ENCODE measurements at regions not wholly inside any gene's neighbourhood (a gene's known extent, or its start where the extent isn't known, plus 50 kb on each side); places are given as distances from the start of the nearest gene placed in this dataset.

- no peak for DNase-seq (ENCODE audit: low spot score)
These were observed 457.7 kb upstream of the SYT1 start for GRCh38 chr12:78406828-78407227.

DNA sequence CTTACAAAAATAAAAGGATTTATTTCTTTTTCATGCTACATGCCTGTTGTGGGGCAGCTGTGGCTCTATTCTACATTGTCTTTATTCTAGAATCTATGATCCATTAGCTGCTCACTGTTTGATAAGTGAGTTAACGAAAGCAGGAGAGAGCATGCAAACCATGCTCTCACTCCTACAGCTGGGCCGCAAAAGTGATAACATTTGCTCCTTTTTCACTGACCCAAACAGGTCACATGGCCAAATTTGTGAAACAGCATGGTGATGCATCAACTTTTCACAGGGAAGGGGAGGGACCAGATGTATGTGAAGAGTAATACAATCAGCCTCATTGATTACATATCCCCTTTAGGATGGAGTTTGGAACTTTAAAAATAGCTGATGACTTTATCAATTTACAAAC, 456.9 kb upstream of the SYT1 start:
- no peak for DNase-seq (ENCODE audit: low spot score)

- no peak for DNase-seq (ENCODE audit: low spot score)
These were observed 450.5 kb upstream of the SYT1 start for GRCh38 chr12:78414071-78414470.

- no peak for DNase-seq (ENCODE audit: low spot score)
These were observed 445.7 kb upstream of the SYT1 start for GRCh38 chr12:78418919-78419318.

- DNase-seq (ENCODE audit: low spot score): no peak
These were observed 445.1 kb upstream of the SYT1 start for GRCh38 chr12:78419513-78419912.

- DNase-seq (ENCODE audit: low spot score): peak; percentile 5
These were observed 443.6 kb upstream of the SYT1 start for GRCh38 chr12:78420991-78421390.

DNA sequence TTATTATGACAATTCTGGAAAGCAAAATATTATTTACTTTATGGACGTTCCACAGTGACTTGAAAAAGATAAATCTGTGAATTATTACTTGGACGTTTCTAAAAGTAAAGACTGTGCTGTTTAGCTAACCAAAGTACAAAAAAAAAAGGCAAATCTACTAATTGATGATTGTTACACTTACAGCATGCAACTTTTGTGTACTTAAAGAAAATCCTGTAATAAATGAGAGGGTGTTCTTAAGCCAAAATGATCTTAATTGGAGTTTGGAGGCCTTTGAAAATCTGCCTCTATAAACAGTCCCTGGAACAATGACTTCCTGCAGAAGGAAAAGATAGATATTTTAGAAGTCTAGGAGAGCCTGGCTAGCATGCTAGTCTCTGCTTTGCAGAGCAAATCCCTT, 434.0 kb upstream of the SYT1 start:
- no peak for DNase-seq (ENCODE audit: low spot score)

DNA sequence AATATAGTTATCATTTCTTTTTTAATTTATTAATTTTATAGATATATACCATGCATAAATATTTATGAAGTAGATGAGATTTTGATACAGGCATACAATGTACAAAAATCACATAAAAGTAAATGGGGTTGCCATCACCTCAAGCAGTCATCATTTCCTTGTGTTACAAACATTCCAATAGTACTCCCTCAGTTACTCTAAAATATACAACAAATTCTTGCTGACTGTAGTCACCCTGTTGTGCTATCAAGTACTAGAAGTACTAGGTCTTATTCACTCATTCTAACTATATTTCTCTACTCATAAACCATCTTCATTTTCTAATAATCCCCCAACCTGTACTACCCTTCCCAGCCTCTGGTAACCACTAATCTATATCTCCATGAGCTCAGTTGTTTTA, 432.6 kb upstream of the SYT1 start:
- DNase-seq (ENCODE audit: low spot score): no peak

GRCh38 chr12:78439666-78440065, 424.9 kb upstream of the SYT1 start:
- DNase-seq (ENCODE audit: low spot score): no peak

DNA sequence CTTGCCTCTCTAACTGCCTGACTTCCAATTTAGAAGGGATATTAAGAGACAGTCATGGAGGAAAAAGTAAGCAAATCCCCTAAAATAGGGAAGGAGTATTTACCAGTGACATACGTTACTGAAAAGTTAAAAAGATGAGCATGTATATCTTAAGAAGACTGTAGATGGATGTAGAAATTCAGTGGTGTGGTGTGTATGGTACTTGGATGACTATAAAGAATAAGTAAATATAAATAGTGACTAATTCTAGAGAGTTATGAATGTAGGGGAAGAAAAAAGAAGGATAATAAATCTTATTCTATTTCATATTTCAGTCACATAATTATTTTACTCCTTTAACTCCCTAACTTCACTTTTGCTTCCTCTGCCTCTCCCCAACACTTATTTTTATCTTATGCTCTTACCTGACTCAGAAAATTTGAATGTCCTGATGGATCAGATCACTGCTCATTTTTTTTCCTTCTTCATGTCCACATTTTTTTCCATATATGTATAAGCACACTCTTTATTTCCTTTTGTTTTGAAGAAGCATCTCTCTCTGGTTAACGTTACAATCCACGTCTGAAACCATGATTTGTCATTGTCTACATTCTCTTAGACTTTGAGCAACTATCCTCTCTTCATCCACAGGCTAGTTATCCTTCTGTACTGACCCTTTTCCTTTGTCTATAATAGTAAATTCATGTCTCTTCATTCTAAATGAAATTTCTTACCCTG, 422.7 kb upstream of the SYT1 start:
- DNase-seq (ENCODE audit: low spot score): no peak

GRCh38 chr12:78442454-78442801, 422.1 kb upstream of the SYT1 start:
- DNase-seq (ENCODE audit: low spot score): peak; percentile 21

- DNase-seq (ENCODE audit: low spot score): no peak
These were observed 418.0 kb upstream of the SYT1 start for GRCh38 chr12:78446555-78446954.

DNA sequence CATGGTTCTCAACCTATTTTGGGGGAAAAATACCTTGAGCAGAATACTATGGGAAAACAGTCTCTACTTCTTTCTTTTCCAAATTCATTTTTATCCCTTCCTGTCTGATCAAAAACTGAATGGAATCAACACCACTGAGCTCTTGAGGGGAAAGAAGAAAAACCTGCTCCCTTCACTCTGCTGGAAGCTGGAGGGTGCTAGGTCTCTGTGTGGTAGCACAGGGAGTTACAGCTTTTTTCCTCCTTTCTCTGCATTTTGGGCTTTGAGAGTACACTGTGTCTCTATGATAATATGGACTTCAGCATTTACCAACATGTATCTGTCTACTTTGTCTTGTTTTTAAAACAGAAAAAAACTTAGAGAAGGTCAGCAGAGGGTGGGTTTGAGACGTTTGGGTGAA, 417.2 kb upstream of the SYT1 start:
- DNase-seq (ENCODE audit: low spot score): no peak

DNA sequence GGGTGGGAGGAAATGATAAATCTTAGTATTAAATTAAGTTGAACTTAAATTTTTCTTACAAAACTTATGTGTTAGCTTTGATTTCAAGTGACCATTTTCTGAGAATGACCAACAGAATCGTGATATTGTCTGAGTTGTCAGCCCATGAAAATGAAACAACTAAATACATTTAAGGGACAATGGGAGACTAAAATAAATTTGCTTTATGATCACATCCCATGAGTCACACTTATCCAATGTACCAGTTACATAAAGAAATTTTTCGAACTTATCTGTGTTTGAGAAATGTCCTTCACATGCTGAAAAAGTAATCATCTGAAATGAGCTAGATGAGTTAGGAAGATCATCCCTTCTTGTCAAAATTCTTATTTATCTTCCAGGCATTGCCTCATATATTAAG, 415.9 kb upstream of the SYT1 start:
- DNase-seq (ENCODE audit: low spot score): no peak

- DNase-seq (ENCODE audit: low spot score): no peak
These were observed 408.6 kb upstream of the SYT1 start for GRCh38 chr12:78455991-78456390.

DNA sequence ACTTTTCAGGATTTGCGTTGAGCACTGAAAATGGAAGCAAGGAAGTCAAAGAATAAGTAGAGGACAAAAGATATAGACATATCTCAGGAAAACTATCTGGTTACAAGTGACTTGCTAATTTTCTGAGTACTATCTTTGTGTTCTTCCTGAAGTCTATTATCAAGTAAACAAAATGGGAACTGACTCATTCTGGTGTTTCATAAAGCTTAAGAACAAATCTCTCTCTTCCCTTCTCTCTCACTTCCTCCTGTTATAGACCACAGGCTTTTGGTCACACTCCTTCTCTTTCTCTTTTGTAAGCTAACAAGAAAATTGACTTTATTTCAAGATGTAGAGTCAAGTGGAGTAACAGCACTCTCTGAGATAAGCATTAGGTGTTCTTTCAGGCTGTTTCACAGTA, 406.6 kb upstream of the SYT1 start:
- no peak for DNase-seq (ENCODE audit: low spot score)

DNA sequence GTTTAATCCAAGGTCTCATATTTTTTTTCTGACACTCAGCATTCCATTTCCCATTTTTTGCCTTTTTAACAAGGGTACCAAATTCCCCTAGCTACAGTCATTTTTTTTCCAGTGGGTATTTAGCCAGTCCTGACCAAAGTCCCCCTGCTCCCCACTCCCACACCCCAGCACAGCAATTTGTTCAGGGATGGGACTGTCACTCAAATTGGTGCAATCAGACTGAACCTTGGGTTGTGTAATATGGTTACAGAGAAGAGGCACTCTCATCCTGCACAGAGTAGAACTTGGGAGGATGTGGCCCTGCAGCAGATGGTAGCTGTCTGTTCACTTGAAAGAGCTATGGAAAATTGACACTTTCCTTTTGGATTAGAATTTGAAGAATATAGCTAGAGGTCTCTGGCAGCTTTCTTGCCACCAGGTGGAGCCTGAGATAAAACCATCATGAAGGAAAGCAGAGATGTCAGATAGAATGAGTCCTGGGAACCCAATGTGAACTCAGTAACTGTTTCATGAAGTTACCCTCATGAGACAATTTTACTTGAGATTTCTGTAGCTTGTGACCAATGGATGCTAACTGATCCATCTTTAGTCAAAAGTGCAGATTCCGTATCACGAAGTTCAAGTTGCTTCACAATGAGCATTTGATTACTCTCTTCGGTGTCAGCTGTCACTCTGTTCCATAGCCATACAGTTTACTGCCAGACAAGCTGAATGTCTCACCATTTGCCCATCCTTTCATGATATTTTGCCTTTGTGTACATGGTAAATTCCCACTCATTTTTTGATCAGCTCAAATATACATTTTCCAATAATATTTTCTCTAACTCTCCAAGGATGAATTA, 394.0 kb upstream of the SYT1 start:
- DNase-seq (ENCODE audit: low spot score): peak; percentile 25

GRCh38 chr12:78473136-78473535, 391.4 kb upstream of the SYT1 start:
- DNase-seq (ENCODE audit: low spot score): no peak

DNA sequence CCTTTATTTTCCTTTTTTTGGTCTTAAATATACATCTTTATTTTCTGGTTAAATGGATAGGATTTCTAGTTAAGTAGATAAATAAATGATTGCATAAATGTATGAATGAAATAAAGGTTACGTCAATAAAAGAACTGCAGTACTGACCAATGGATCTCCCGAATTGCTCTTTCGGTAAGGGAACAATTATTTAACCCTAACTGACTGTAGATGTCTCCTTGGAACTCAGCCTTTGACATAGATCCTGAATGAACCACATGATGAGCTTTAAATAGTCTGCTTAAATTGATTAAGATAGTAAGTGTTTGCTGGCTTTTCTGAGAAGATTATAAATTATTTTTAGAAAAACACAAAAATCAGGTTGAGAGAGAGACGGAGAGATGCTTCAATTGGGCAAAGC, 391.0 kb upstream of the SYT1 start:
- no peak for DNase-seq (ENCODE audit: low spot score)

DNA sequence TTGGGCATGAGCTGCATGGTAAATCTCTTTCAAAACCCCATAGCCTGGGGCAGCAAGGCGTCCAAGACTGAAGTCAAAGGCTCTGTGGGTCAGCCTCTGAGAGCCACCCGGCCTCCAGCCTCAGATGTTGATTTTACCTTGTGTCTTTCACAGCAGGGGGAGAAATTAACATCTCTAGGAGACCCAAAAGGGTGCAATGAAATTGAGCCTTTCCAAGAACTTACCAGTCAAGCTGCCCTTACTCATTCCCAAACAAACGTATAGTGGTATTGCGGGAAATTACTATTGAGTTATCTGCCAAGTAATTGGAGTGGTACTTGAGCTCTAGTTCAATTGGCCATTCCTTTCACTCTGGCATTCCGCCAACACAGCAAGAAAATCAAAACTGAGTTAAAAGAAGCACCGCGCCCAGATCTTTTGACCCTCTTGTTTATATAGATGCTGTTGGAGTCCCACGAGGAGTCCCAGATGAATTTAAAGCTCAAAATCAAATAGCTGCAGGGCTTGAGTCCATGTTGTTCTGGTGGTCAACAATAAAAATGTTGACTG, 380.7 kb upstream of the SYT1 start:
- no peak for DNase-seq (ENCODE audit: low spot score)

DNA sequence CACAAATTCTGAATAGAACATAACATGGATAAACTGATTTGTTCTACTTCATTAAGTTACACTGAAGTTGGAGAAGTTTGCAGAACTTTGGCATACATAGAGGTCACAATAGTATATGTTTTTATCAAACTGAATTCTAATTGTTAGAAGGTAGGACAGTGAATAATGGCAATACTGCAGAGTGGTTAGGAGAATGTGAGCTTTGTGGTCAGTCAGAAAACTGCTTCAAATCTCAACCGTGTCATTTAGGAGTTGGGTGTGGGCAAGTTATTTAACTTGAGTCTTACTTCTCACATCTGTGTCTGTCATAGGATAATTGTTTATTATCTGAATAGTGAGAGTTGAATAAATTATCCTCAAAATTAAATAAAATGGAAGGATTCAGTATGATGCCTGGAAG, 374.6 kb upstream of the SYT1 start:
- no peak for DNase-seq (ENCODE audit: low spot score)

- DNase-seq (ENCODE audit: low spot score): peak; percentile 8
These were observed 373.7 kb upstream of the SYT1 start for GRCh38 chr12:78490861-78491260.

DNA sequence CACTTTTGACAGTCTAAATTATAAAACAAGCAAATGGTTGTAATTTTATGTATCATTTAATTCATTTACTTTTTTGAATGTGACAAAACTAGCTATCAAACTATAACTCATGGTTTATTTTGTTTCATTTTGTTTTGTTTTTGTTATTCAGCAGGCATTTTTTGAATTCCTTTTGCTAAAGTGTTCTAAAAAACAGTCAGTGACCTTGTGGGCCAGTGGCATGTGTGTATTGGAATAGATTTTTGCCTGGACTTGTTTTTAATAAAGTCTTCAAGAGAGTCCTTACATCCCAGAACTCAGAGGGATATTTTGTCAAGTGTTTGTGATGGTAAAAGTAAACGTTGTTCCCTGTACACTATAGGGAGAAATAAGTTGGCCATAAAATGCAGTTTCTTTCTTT, 369.7 kb upstream of the SYT1 start:
- DNase-seq (ENCODE audit: low spot score): peak; percentile 26

DNA sequence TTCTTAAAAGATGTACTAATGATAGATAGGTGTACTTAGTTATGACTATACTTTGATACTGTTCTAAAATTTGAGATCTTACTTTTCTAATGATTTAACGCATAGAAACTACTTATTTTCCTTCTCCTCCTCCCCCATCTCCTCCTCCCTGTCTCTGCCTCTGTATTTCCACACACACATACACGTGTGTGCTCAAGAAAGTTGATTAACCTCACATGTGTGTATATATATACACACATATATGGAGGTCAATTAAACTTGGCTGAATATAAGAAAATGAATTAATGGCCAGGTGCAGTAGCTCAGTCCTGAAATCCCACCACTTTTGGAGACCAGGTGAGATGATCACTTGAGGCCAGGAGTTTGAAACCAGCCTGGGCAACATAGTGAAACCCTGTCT, 362.7 kb upstream of the SYT1 start:
- DNase-seq (ENCODE audit: low spot score): no peak
